ENCODE measurements at regions not wholly inside any gene's neighbourhood (a gene's known extent, or its start where the extent isn't known, plus 50 kb on each side); places are given as distances from the start of the nearest gene placed in this dataset.

GRCh38 chr6:105681061-105681460 is 278.2 kb upstream of the PREP start:
- DNase-seq (ENCODE audit: low read depth) = no peak
- Histone ChIP-seq H3K36me3 (ENCODE audit: control insufficient read depth, insufficient read depth, low read length) (no peaks in the 10 kb centered on the region), H3K27me3 (ENCODE audit: control insufficient read depth, insufficient read depth, low read length) (no peaks in the 10 kb centered on the region), H3K4me3 (ENCODE audit: low read depth, low read length) (no peak overlapping the region)
- no peak for TF ChIP-seq CTCF (IDR thresholded peaks at IDR 0.05; ENCODE audit: insufficient read depth, low read length, poor library complexity, severe bottlenecking)

- Histone ChIP-seq H3K36me3 (ENCODE audit: control insufficient read depth, insufficient read depth, low read length) (no peaks in the 10 kb centered on the region), H3K27me3 (ENCODE audit: control insufficient read depth, insufficient read depth, low read length) (no peaks in the 10 kb centered on the region), H3K4me3 (ENCODE audit: low read depth, low read length) (no peak overlapping the region)
- no peak for TF ChIP-seq CTCF (IDR thresholded peaks at IDR 0.05; ENCODE audit: insufficient read depth, low read length, poor library complexity, severe bottlenecking)
- no peak for DNase-seq (ENCODE audit: low read depth)
Observed at GRCh38 chr6:105680131-105680530, 277.2 kb upstream of the PREP start.

GRCh38 chr6:105678516-105678915 is 275.6 kb upstream of the PREP start:
- Histone ChIP-seq H3K4me3 (ENCODE audit: low read depth, low read length) (no peak overlapping the region), H3K27me3 (ENCODE audit: control insufficient read depth, insufficient read depth, low read length) (no peaks in the 10 kb centered on the region), H3K36me3 (ENCODE audit: control insufficient read depth, insufficient read depth, low read length) (no peaks in the 10 kb centered on the region)
- TF ChIP-seq CTCF (IDR thresholded peaks at IDR 0.05; ENCODE audit: insufficient read depth, low read length, poor library complexity, severe bottlenecking) = no peak
- DNase-seq (ENCODE audit: low read depth) = no peak

GRCh38 chr6:105677671-105678475 is 275.0 kb upstream of the PREP start:
- no peak for DNase-seq (ENCODE audit: low read depth)

GRCh38 chr6:105676857-105677256 is 274.0 kb upstream of the PREP start:
- no peak for DNase-seq (ENCODE audit: low read depth)
- TF ChIP-seq CTCF (IDR thresholded peaks at IDR 0.05; ENCODE audit: insufficient read depth, low read length, poor library complexity, severe bottlenecking) = no peak
- no peaks in the 10 kb centered on the region for H3K36me3 ChIP-seq (ENCODE audit: control insufficient read depth, insufficient read depth, low read length)
- H3K4me3 ChIP-seq (ENCODE audit: low read depth, low read length) = no peak overlapping the region
- H3K27me3 ChIP-seq (ENCODE audit: control insufficient read depth, insufficient read depth, low read length) = no peaks in the 10 kb centered on the region

More at GRCh38 chr6:105677671-105678475, 275.0 kb upstream of the PREP start:
- H3K4me3 ChIP-seq (ENCODE audit: low read depth, low read length) = no peak overlapping the region
- TF ChIP-seq CTCF (IDR thresholded peaks at IDR 0.05; ENCODE audit: insufficient read depth, low read length, poor library complexity, severe bottlenecking) = no peak
- H3K27me3 ChIP-seq (ENCODE audit: control insufficient read depth, insufficient read depth, low read length) = no peaks in the 10 kb centered on the region
- no peaks in the 10 kb centered on the region for H3K36me3 ChIP-seq (ENCODE audit: control insufficient read depth, insufficient read depth, low read length)
